Common myeloid progenitor, CD34-positive (primary cell): ENCODE measurements at regions not wholly inside any gene's neighbourhood (a gene's known extent, or its start where the extent isn't known, plus 50 kb on each side); places are given as distances from the start of the nearest gene placed in this dataset.
A peak's percentile ranks its signal among the peaks of the same experiment; 100 is the strongest.

ENCODE experiments used
- CTCF ChIA-PET: fragments of 350-600 bp; sonication (Branson Sonifier 250); formaldehyde crosslinking; loops from one replicate; lab custom pipeline; 2021; ENCODE audit warnings: antibody characterized with exemption; lab: Charles Lee
- POLR2A ChIA-PET: fragments of 350-600 bp; sonication (Branson Sonifier 250); formaldehyde crosslinking; loops from one replicate; lab custom pipeline; 2021; ENCODE audit warnings: antibody characterized with exemption; lab: Charles Lee
- DNase-seq, 3 donors: peaks; one replicate each; pipeline versions ENCODE4 v3.0.0 to v3.0.0-alpha.2; 2013
- H3K27ac ChIP-seq, 2 experiments: 1 replicate in 1 of 2; 2 replicates in 1 of 2; pipeline ENCODE4 v1.7.0; 2013; ENCODE audit warnings: inconsistent platforms in 2 of 2, low read length in 2 of 2, mild to moderate bottlenecking in 2 of 2, low read depth in 1 of 2, moderate library complexity in 1 of 2; ENCODE audit not compliant: severe bottlenecking in 2 of 2, insufficient read depth in 1 of 2, poor library complexity in 1 of 2
- H3K27me3 ChIP-seq, 5 experiments: replicated peaks in 2 of 5; 1 replicate in 3 of 5; 2 replicates in 2 of 5; pipeline versions ENCODE4 v1.6.1 to v1.7.0; 2013; ENCODE audit warnings: low read length in 4 of 5, mild to moderate bottlenecking in 2 of 5, moderate library complexity in 2 of 5, inconsistent platforms in 1 of 5; ENCODE audit not compliant: insufficient read depth in 5 of 5, control insufficient read depth in 4 of 5
- H3K36me3 ChIP-seq, 4 experiments: 1 replicate in 2 of 4; 2 replicates in 2 of 4; pipeline versions ENCODE4 v1.6.1 to v1.7.0; 2013; ENCODE audit warnings: low read length in 3 of 4, control low read depth in 1 of 4, mild to moderate bottlenecking in 1 of 4; ENCODE audit not compliant: control insufficient read depth in 4 of 4, insufficient read depth in 4 of 4
- H3K4me1 ChIP-seq, 4 experiments: 1 replicate in 3 of 4; 2 replicates in 1 of 4; pipeline versions ENCODE4 v1.6.1 to v1.7.1; 2013; ENCODE audit warnings: low read length in 3 of 4, mild to moderate bottlenecking in 3 of 4, control low read depth in 1 of 4, inconsistent platforms in 1 of 4, moderate library complexity in 1 of 4; ENCODE audit not compliant: control insufficient read depth in 4 of 4, insufficient read depth in 4 of 4; ENCODE audit errors: control extremely low read depth in 1 of 4
- H3K4me3 ChIP-seq, 7 experiments: 1 replicate in 4 of 7; 2 replicates in 3 of 7; pipeline versions ENCODE4 v1.5.1 to v1.7.0; 2013; ENCODE audit warnings: mild to moderate bottlenecking in 7 of 7, low read length in 6 of 7, moderate library complexity in 6 of 7, inconsistent platforms in 2 of 7, low read depth in 2 of 7, control low read depth in 1 of 7; ENCODE audit not compliant: insufficient read depth in 4 of 7, control insufficient read depth in 1 of 7; ENCODE audit errors: extremely low read depth in 1 of 7
- H3K9me3 ChIP-seq, 5 experiments: 1 replicate in 4 of 5; 2 replicates in 1 of 5; pipeline versions ENCODE4 v1.6.1 to v1.7.1; 2013; ENCODE audit warnings: low read length in 4 of 5, mild to moderate bottlenecking in 2 of 5, inconsistent platforms in 1 of 5, low read depth in 1 of 5, moderate library complexity in 1 of 5; ENCODE audit not compliant: control insufficient read depth in 4 of 5, insufficient read depth in 2 of 5; ENCODE audit errors: control extremely low read depth in 1 of 5
- WGBS: methylation state at CpG from one replicate; pipeline ENCODE4 v1.1.5; 2013; ENCODE audit not compliant: insufficient coverage; 5-methylcytosine and 5-hydroxymethylcytosine counted together

- Histone ChIP-seq H3K4me1 (peaks cover 0 to 9% (median 8%) of the 10 kb centered on the region in 4 experiments), H3K27ac (no peak overlapping the region), H3K36me3 (no peaks in the 10 kb centered on the region), H3K4me3 (no peak overlapping the region), H3K27me3 (no peaks in the 10 kb centered on the region), H3K9me3 (no peaks in the 10 kb centered on the region)
- 100% methylated on average over 3 of the region's 4 CpGs for WGBS
- CTCF ChIA-PET: interaction anchor here (0.6 to 1.0 kb wide), 2 partner anchors 9 to 14 kb away, joined by 3 read pairs; no protein-coding TSS in a partner anchor
- POLR2A ChIA-PET: no interaction called here
- no peak for DNase-seq
Observed at GRCh38 chr13:44153496-44153895, 220.1 kb upstream of the SERP2 start.

DNA sequence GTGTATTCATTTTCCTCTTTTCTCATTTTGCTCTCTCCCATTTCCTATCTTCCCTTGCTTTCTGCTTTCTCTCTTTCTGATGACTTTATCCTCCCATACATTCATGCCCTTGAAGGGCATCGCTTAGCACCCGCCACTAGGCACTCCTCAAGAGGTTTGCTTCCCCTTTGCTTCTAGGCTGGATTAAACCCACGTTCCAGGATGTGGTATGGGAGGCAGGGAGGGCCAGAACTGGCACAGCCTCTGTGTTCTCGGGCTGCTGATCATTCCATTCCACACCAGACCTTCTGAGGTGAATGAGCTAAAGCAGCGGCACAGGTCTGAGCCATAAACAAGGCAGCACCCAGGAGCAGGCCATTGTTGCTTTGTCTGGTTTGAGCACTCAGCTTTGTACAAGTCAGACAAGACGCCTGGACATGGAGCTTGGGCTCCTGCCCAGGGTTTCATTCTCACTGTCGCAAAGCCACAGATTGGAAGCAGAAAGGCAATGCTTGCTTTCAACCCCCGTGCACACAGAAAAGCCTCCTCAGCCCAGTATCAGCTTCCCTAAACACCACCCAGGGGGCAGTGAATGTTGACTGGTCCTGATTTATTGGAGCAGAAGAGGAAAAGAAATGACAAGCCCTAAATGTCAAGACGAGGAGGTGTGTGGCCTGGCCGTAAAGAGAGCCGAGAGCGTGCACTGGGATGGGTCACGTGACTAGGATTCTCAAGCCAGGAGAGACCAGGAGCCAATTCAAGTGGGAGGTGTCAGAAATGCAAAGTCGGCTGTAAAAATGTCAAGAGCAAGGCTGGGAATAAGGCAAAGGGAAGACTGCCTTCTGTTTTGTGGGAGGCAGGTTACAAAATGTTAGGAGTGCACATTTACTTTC is 218.0 kb upstream of the SERP2 start:
- peak overlapping the region in 1 of 7 experiments; percentile 39 for H3K4me3 ChIP-seq
- no peaks in the 10 kb centered on the region for H3K27me3 ChIP-seq
- ChIA-PET CTCF (interaction anchor here (0.6 to 1.4 kb wide), 5 partner anchors 11 to 97 kb away, joined by 3 read pairs; no protein-coding TSS in a partner anchor), POLR2A (interaction anchor here (0.5 kb wide), 1 partner anchor 93 kb away, joined by 3 read pairs; no protein-coding TSS in a partner anchor)
- peaks cover 0 to 9% (median 8%) of the 10 kb centered on the region in 4 experiments for H3K4me1 ChIP-seq
- H3K9me3 ChIP-seq: no peaks in the 10 kb centered on the region
- no peak overlapping the region for H3K27ac ChIP-seq
- 30% methylated on average over 12 of the region's 14 CpGs for WGBS
- DNase-seq: peak in 2 of 3 donors; percentile 50 to 58
- H3K36me3 ChIP-seq: no peaks in the 10 kb centered on the region

- H3K36me3 ChIP-seq: no peaks in the 10 kb centered on the region
- no peaks in the 10 kb centered on the region for H3K27me3 ChIP-seq
- H3K4me3 ChIP-seq: no peak overlapping the region
- ChIA-PET POLR2A (interaction anchor here (0.5 kb wide), 1 partner anchor 92 kb away, joined by 3 read pairs; no protein-coding TSS in a partner anchor), CTCF (interaction anchor here (0.9 to 1.4 kb wide), 2 partner anchors 81 to 98 kb away, joined by 3 read pairs; no protein-coding TSS in a partner anchor)
- no peak for DNase-seq
- H3K27ac ChIP-seq: no peak overlapping the region
- peaks cover 0 to 9% (median 8%) of the 10 kb centered on the region in 4 experiments for H3K4me1 ChIP-seq
- 92% methylated on average over 3 of the region's 4 CpGs for WGBS
- H3K9me3 ChIP-seq: no peaks in the 10 kb centered on the region
Observed at GRCh38 chr13:44156294-44156658, 217.3 kb upstream of the SERP2 start.

- WGBS: 89% methylated on average over 4 of the region's 5 CpGs
- no peak for DNase-seq
- CTCF ChIA-PET: no interaction called here
- POLR2A ChIA-PET: no interaction called here
- no peak overlapping the region for H3K4me3 ChIP-seq
- H3K36me3 ChIP-seq: no peaks in the 10 kb centered on the region
- no peak overlapping the region for H3K27ac ChIP-seq
- no peaks in the 10 kb centered on the region for H3K9me3 ChIP-seq
- no peaks in the 10 kb centered on the region for H3K27me3 ChIP-seq
- H3K4me1 ChIP-seq: peaks cover 0 to 9% (median 8%) of the 10 kb centered on the region in 4 experiments
Observed at GRCh38 chr13:44157606-44158005, 216.0 kb upstream of the SERP2 start.

GRCh38 chr13:44158098-44158521 is 215.5 kb upstream of the SERP2 start:
- no peaks in the 10 kb centered on the region for H3K27me3 ChIP-seq
- H3K4me3 ChIP-seq: no peak overlapping the region
- no peak overlapping the region for H3K27ac ChIP-seq
- ChIA-PET CTCF (no interaction called here), POLR2A (no interaction called here)
- no peaks in the 10 kb centered on the region for H3K36me3 ChIP-seq
- WGBS: no CpG with 5 or more reads among the region's 2 CpGs
- peaks cover 3 to 9% (median 8%) of the 10 kb centered on the region in 4 experiments for H3K4me1 ChIP-seq
- DNase-seq: no peak
- no peaks in the 10 kb centered on the region for H3K9me3 ChIP-seq

DNA sequence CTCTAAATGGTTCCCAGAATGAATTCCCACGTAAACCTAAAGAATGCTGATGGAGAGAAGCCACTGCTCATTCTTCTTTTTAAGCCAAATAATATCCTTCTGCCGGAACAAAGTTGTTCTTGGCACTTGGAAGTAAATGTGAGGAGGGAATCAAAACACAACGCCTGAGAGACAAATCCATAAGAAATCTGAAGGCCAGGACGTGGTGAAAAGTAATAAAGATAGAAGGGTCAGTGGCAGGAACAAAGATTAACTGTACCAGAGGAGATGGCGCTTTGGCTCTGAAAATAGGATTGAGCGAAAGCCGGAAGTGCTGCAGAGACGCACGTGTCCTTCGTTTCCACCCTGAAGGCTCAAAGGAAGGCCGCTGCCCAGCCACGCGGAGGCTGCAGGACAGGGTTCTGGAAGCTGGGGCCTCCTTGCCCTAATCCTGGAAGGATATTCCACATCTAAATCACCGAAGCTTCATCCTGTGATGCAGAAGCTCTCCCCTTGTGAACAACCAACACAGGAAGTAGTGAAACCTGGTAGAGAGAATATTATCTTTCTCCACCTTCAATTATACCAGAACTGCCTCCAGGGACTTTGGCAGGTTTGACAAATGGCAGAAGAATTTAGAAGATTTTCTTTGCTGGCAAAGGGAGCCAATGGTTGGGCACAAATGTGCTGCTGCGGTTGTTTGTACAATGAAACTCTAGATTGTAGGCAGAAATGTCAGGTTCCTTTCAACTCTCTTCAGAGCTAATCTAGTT is 214.6 kb upstream of the SERP2 start:
- H3K9me3 ChIP-seq: no peaks in the 10 kb centered on the region
- WGBS: 100% methylated on average over 12 of the region's 15 CpGs
- no peak overlapping the region for H3K4me3 ChIP-seq
- no peaks in the 10 kb centered on the region for H3K27me3 ChIP-seq
- H3K36me3 ChIP-seq: no peaks in the 10 kb centered on the region
- ChIA-PET CTCF (interaction anchor here (1.4 to 1.5 kb wide), 2 partner anchors 11 to 278 kb away, joined by 3 to 4 read pairs; no protein-coding TSS in a partner anchor), POLR2A (no interaction called here)
- no peak overlapping the region for H3K27ac ChIP-seq
- H3K4me1 ChIP-seq: peaks cover 3 to 9% (median 8%) of the 10 kb centered on the region in 4 experiments
- DNase-seq: no peak
